ENCODE measurements at regions not wholly inside any gene's neighbourhood (a gene's known extent, or its start where the extent isn't known, plus 50 kb on each side); places are given as distances from the start of the nearest gene placed in this dataset.

GRCh38 chr2:224209555-224210285 is 170.6 kb upstream of the SERPINE2 start:
- TF ChIP-seq CTCF (conservative IDR thresholded peaks at IDR 0.05 in 1 of 2, IDR thresholded peaks at IDR 0.05 in 1 of 2; ENCODE audit: low read depth in 1 of 2, low read length in 2 of 2) (no peak), EZH2 (IDR thresholded peaks at IDR 0.05; ENCODE audit: low read length, missing control alignments) (no peak)

Measured in fibroblast of lung (primary cell).